CD4-positive, alpha-beta T cell treated with Interleukin-15 for 1 hour (primary cell): ENCODE measurements at regions not wholly inside any gene's neighbourhood (a gene's known extent, or its start where the extent isn't known, plus 50 kb on each side); places are given as distances from the start of the nearest gene placed in this dataset.

Experiments
- DNase-seq: peaks from one replicate; pipeline ENCODE4 v3.0.0-alpha.2; 2020

DNA sequence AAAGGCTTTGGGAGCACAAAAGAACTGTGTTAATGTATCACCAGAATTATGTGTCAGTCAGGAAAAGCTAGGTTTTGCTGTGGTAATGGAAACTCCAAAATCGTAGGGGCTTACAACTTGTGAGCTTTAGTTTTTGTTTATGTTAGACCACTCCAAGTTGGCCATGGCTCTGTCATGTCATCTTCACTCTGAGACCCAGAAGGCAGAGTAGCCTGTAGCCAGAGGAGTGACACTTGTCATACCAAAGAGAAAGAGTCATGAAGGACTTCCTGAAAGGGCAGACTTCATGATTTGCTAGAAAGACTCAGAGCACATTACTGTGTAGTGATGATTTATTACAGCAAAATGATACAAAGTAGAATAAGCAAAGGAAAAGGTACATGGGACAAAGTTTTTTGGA lies 133.6 kb upstream of the SSTR1 start:
- DNase-seq, result no peak

DNA sequence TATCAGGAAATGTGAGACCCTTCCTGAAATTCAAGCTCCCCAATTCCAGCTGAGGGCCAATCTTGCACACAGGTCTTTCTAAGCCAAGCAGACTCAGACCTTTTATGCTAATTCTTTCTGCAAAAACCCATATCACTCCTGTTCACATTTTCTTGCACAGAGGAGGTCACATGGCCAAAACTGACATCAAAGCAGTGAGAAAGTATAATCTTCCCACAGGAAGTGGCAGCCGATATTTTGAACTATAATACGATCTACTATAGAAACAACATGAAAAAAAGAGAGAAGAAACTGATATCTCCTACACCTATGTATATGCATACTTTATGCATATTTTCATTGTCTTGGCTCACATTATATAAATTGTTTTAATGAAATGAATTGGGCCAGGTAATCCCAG lies 132.9 kb upstream of the SSTR1 start:
- no peak for DNase-seq

DNA sequence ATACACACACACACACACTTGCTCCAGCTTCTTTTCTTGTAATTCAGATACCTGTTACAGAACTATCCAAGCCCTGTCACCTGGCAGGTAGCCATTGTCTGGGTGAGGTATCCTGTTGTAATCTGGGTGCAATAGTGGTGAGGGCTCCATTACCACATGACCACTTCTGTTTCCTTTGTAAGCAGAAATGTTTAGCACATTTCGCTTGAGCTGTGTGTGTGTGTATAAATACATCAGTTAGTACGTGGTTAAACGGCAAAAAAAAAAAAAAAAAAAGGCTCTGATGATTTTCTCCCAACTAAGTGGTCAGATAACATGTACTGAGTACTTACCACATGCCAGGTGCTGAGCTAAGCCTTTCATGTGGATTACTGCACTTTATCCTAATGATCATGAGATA lies 129.3 kb upstream of the SSTR1 start:
- DNase-seq, result peak; percentile 82

DNA sequence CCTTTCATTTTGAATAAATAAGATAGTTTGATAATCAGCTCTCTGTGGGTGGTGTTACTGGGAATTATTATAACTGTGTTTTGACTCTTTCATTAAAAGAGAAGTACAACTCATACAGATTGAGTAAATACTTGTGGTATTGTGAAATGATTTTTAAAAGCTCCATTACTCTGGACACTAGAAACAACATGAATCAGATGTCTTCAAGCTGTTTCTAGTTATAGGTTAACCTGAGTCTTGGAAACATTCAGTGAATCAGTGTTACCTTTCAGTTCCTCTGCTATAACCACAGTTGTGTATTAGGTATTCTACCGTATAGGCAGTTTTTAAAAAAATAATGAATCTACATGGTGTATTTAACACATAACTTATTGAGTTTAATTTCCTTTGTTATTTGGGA lies 128.4 kb upstream of the SSTR1 start:
- DNase-seq, result no peak

DNA sequence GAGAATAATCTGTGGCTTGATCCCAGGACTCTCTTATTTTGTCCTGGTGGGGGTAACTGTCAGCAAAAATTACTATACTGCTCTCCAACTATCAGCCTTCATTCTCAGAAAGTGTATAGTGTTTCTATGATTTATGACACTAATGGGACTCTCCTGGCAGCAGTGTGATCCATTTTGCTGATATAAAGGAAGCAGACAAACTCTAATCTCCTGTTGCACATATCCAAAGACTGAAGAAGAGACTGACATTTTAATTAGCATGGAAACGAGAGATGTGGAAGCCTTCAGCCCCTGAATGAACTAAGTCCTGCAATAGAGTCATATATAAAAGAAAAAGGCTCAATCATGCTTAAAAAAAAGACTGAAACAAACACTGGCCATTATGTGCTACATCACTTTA lies 127.8 kb upstream of the SSTR1 start:
- no peak for DNase-seq

DNA sequence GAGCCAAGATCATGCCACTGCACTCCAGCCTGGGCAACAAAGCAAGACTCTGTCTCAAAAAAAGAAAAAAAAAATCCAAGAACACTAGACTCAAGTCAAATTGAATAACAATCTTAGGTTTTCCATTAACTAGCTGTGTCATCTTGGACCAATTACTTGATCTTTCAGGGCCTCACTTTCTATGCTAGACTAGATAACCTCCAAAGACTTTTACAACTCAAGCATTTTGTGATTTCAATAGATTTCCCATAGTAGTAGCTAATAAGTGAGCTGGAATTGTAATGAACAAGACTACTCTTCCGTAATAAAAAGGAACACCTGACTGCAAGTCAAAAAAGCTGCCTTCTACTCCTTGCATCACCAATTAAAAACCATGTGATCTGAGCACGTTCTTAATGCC lies 127.0 kb upstream of the SSTR1 start:
- DNase-seq, result no peak

DNA sequence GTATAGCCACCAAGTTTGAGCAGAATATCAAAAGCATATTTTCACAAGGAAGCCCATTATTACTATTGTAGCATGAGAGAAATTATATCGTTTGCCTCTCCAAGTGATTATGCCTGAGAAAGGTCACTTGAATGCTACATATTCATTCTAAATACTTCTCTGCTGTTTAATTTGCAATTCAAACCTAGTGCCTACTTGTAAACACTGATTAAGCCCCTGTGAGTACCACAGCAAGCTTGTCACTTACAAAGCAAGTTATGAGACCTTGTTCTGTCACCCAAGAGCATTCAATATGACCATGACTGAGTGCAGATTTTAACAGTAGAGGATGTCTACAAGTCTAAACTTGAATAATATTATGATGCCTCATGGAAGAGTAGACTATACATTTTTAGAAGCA lies 124.7 kb upstream of the SSTR1 start:
- DNase-seq, result no peak

DNA sequence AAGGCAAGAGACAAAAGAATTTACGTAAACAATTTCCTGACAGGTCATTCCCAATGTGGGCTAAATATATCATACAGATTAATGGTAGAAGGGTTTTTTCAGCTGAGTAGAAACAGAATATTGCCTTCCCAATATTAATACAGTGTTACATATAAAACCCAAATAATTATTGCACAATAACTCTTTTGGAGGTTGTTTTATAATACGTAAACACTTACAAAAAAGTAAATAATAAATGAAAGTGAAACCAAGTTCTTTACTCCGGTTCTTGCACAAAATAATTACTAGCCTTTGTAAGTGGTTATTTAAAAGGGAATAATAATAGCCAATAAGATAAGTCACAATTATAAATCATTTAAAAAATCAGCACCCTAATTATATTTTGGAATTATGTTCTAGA lies 118.6 kb upstream of the SSTR1 start:
- DNase-seq, result no peak

DNA sequence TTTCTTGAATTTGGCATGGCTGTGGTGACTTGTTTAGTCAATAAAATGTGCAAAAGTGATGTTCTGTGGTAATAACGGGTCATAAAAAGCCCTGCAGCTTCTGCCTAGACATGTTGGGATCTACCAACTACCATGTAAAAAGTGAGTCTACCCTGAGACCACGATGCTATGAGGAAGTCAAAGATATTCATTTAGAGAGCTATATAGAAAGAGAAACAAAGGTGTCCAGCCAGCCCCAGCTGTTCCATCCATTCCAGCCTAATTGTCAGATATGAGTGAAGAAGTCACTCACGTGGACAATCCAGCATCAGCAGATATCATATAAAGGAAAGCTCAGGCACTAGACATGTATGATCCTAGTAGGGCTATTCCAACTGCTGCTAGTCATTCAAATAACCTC lies 117.2 kb upstream of the SSTR1 start:
- no peak for DNase-seq

DNA sequence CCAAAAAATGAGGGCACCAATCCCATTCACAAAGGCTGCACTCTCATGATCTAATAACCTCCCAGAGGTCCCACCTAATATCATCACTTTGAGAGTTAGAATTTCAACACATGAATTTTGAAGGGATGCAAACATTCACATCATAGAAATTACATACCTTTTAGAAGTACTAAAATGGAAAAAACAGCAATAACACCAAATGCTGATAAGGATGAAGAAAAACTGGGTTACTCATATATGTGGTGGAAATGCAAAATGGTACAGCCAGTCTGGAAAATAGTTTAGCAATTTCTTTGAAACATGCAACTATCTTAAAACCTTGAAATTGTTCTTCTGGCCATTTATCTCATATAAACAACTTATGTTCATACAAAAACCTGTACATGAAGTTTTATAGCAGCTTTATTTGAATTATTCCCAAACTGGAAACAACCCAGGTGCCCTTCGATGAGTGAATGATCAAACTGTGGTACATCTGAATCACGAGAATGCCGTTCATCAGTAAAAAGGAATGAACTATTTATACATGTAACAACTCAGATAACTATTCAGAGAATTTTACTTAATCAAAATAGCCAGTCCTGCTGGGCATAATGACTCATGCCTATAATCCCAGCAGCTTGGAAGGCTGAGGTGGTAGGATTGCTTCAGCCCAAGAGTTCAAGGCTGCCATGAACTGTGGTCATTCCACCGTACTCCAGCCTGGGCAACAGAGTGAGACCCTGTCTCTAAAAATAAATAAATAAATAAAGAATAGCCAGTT lies 109.4 kb upstream of the SSTR1 start:
- DNase-seq, result no peak

DNA sequence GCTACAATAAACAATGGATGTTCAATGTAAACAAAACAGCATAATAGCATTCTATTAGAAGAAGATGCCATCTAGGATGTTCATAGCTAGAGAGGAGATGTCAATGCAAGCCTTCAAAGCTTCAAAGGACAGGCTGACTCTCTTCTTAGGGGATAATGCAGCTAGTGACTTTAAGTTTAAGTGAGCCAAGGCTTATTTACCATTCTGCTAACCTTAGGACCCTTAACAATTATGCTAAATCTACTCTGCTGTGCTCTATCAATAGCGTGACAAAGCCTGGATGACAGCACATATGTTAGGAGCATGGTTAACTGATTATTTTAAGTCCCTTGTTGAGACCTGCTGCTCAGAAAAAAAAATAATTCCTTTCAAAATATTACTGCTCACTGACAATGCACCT lies 106.0 kb upstream of the SSTR1 start:
- DNase-seq, result no peak

DNA sequence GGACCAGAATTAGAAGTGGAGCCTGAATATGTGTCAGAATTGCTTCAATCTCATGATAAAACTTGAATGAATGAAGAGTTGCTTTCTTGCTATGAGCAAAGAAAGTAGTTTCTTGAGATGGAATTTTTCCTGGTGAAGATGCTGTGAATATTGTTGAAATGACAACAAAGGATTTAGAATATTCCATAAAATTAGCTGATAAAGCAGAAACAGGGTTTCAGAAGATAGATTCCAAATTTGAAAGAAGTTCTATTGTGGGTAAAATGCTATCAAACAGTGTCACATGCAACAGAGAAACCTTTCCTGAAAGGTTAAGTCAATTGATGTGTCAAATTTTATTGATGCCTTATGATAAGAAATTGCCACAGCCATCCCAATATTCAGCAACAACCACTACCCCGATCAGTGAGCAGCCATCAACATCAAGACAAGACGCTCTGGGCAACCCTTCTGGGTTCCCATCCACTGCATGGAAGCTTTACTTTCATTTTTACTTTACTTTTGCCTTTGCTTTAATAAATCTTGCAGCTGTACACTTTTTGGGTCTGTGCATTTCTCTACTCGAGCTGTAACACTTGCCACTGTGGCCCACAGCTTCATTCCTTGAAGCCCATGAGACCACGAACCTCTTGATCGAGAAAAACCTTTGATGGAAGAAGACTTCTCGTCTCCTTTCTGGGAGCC lies 104.0 kb upstream of the SSTR1 start:
- DNase-seq, result no peak

DNA sequence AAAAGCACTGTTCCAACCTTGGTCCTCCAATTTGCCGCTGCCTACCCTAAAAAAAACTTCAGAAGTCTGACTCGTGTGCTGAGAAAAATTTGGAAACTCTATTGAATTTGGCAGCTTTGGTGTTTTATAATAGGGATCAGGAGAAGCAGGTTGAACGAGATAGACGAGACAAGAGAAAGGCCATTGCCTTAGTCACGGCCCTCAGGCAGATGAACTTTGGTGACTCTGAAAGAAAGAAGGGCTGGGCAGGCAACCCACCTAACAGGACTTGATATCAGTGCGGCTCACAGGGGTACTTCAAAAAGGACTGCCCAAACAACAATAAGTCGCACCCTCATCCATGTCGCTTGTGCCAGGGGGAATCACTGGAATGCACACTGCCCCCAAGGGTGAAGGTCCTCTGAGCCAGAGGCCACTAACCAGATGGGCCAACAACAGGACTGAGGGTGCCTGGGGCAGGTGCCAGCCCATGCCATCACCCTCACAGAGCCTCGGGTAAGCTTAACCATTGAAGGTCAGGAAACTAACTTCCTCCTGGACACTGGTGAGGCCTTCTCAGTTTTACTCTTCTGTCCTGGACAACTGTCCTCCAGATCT lies 102.5 kb upstream of the SSTR1 start:
- no peak for DNase-seq

DNA sequence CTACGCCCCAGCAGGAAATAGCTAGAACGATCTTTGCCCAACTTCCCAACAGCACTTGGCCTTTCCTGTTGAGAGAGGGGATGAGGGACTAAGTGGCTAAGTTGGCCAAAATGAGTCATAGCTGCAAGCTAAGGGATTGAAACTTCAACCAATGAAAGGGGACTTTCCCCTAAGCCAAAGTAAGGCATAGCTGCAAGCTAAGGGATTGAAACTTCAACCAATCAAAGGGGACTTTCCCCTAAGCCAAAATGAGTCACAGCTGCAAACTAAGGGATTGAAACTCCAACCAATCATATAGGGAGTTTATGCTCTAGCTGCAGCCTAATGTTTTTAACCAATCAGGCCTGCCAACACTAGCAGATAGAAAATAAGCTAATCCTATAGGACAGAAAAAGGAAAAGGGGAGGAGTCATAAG lies 100.5 kb upstream of the SSTR1 start:
- no peak for DNase-seq

DNA sequence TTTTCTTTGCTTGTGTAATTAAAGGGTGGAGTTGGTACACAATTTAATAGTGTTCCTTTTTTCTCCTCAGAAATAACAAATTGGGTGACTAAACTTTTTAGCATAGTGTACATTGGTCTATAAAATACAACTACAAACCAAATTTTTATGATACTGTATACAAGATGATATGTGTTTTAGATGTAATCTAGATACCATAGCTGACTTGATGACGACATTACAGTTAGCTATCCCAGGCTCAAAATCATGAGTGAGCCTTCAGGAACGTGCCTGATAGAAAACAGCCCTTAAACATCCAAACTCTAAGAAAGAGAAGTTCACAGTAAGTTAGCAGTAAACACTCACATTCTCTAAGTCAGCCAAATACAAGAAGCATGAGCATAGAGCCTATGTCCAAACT lies 99.0 kb upstream of the SSTR1 start:
- DNase-seq, result no peak

DNA sequence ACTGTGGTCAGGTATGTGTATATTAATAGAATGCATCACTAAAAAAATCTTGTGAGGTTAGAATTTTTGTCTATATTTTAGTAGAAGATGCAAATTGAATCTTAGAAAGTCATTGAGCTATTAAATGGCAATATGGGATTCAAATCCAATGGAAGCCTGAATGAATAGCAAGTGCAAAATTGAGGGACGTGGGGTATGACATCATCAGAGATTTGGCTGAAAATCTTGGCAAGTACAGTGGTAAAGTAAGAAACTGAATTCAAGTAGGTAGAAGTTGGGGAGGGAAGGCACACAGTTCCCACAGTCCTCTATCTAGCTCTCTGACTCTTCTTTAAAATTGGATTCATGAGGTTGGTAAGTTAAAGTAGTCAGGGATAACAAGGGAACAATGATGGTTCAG lies 97.4 kb upstream of the SSTR1 start:
- DNase-seq, result no peak

DNA sequence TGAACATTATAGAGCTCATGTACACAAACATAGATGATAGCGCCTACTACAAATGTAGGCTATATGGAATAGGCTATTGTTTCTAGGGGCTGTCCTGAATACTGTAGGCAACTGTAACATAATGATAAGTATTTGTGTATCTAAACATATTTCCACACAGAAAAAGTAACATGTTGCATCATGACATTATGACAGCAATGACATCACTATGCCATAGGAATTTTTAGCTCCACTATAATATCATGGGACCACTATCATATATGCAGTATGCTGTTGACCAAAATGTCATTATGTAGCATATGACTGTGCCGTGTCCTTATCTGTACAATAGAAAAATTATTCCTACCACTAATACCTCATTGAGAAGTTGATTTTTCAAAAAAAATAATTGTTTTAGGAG lies 96.7 kb upstream of the SSTR1 start:
- DNase-seq, result no peak

DNA sequence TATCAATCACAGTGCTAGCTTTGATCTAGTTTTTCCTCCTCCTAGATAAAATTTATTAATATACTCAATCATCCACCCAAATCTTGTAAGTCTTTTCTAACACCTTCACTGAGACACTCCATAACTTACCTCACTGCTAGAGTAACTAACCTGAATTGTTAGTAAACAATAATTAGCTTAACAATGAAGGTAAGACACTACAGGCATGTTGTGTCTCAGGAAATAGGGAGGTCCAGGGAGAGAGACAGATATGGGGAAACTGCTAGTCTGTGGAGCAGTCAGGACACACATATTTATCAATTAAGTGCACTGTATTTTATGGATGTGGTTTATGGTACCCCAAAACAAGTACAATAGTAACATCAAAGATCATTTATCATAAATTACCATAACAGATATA lies 94.2 kb upstream of the SSTR1 start:
- no peak for DNase-seq

DNA sequence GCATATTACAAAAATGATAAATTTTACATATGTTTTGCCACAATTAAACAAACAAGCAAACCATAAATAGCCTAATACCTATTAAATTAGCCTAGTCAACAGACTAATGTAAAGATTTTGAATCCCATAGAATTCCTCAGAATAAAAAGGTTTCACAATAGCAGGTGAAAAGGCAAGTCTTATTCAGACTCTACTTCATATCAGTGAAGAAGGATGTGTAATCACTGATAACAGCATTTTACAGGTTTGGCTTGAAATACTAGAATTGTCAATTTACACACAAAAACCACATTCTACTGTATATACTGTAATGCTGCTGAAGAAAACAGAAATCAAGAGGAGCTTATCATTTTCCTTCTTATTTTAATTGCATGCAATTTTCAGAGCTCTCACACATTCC lies 90.8 kb upstream of the SSTR1 start:
- no peak for DNase-seq

DNA sequence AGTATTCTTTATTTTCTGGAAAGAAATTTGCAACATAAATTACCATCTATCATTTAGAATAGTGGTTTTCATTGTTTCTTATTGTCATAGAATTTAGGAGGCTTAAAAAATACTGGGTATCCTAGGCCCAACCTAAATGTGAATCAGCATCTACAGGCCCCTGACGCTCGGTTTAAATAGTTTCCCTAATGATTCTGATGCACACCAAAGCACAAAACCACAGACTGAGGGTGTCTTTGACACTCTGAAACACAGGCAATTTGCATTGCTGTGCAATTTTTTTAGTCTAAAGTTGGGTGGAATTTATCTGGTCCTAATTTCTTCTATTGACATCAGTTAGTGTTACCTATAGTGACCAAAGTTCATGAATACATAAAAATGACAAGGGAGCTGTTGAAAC lies 87.6 kb upstream of the SSTR1 start:
- no peak for DNase-seq

DNA sequence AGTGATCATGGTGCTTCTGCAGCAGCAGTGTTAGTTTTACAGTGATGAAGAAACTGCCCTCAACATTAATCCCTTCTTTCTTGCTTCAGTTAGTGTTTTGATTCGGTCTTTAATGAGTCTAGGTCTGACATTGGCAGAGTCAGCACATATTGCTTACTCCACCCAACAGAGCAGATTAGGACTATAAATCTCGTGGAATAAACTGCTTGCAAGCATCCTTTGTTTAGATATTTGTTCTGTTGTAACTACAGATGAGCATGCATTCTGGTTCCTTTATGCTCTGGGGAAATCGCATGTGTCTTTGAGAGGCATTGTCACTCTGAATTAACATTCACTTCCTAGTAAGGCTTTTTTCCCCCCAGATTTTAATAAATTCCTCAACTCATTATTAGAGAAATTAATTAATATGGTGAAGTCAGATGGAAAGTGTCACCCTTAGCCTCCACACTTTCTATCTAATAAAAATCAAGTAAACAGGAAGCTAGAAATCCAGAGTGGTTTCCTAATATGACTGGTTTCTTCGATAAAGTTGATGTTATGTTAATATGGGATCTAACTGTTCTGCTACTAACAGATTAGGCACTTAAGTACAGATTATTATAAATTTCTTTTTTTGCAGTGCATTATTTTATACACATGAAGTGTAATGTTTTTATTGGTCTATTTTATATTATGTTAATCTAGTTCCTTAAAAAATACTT lies 86.2 kb upstream of the SSTR1 start:
- DNase-seq, result no peak

DNA sequence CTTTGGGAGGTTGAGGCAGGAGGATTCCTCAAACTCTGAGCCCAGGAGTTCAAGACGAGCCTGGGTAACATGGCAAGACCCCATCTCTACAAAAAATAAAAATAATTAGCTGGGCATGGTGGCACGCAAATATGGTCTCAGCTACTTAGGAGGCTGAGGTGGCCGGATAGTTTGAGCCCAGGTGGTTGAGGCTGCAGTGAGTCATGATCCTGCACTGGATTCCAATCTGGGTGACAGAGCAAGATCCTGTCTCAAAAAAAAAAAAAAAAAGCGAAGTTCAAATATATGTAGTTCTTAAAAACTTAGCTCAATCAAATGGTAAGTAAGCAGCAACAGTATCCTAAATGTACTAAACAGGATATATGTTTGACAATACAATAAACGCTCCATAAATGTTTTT lies 85.5 kb upstream of the SSTR1 start:
- no peak for DNase-seq

DNA sequence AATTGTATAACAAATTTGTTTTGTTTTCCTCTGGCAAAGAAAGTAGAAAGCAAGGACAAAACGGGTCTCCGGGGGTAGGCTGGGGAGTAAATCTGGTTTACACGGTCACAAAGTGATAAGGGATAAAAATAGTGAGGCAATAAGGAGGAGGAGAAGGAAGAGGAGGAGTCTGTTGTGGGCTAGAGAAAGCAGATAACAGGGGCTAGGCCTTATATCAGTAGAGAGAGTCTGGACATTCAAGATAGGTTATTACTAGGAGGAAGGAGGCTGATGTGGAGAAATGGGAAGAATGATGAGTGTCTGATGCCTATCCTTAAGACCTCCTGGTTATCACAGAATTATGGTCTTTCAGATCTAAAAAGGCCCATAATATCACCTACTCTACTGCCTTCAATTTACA lies 83.2 kb upstream of the SSTR1 start:
- no peak for DNase-seq

DNA sequence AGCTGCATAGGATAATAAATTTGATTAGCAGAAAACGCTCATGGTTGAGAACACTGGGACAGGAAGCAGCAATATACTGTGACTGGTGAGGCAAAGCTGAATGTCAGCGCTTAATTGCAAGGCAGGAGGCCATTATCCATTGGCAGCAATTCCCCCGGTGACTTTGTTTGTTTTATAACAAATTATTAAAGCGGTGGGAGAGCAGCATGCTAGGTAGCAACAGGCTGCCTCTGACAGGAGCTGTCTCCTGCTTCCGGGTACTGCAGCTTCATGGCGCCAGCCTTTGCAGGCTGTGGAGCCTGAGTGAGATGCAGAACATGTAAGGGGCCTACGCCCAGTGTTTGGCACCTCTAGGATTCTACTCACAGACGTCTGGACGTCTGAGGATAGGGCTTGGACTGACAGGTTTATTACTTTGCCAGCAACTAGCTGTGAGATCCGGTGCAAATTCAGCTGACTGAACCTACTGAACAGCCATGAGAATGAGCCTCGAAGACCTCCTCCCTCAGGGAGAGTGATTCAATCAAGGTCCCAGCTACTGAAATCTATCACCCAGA lies 82.1 kb upstream of the SSTR1 start:
- DNase-seq, result no peak
